NCI-H345 treated with DMSO at 0.1 percent for 48 hours (cell line): ENCODE measurements at regions not wholly inside any gene's neighbourhood (a gene's known extent, or its start where the extent isn't known, plus 50 kb on each side); places are given as distances from the start of the nearest gene placed in this dataset.

Experiments used
- DNase-seq: peaks from one replicate; lab custom pipeline; 2025; ENCODE audit not compliant: unreplicated experiment; lab: John Stamatoyannopoulos, UW

- DNase-seq: no peak
Measured at GRCh38 chr7:91323626-91324158, 59.5 kb downstream of the FZD1 start.

- no peak for DNase-seq
Measured at GRCh38 chr7:91324663-91325062, 60.4 kb downstream of the FZD1 start.

DNA sequence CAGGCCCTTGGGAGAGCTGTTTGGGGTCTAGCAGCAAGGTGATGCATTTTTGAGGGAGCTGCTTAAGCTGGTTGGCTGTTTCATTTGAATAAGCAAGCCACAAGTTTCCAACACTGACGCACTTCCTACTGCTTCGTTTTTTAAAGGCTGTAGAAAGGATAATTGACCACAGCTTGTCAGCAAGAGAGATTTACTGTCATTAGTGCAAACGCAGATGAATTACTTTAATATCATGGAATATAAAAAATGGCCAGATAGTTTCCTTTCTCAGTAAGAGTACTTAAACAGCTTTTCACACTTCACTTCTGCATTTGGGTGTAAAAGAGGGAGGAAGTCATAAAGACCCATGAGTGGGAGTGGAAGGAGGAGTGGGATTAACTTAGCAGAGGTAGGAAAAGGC is 61.5 kb downstream of the FZD1 start:
- no peak for DNase-seq

GRCh38 chr7:91326516-91327199 is 62.4 kb downstream of the FZD1 start:
- DNase-seq: no peak

DNA sequence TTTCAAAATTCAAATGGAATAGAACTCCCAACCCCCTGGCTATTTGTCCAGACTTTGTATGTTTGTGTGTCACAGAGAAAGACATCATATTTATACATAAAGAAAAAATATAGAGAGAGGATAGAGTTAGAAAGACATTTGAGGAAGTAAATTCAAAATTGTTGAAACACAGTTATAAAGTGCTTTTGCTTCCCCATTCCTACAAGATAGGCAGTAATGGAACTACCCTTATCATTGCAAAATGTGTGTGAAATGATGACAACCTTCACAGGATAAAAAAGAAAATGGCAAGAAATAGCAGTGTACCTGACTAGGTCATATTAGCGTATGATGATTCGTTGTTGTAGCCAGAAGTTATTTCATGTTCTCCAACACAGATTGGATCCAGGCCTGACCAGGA is 63.1 kb downstream of the FZD1 start:
- no peak for DNase-seq

- no peak for DNase-seq
Measured at GRCh38 chr7:91329571-91329970, 65.3 kb downstream of the FZD1 start.

GRCh38 chr7:91330191-91330808 is 66.1 kb downstream of the FZD1 start:
- no peak for DNase-seq

- no peak for DNase-seq
Measured at GRCh38 chr7:91330866-91331265, 66.6 kb downstream of the FZD1 start.

GRCh38 chr7:91336106-91336505 is 71.9 kb downstream of the FZD1 start:
- no peak for DNase-seq

- DNase-seq: no peak
Measured at GRCh38 chr7:91338226-91339020, 74.2 kb downstream of the FZD1 start.

DNA sequence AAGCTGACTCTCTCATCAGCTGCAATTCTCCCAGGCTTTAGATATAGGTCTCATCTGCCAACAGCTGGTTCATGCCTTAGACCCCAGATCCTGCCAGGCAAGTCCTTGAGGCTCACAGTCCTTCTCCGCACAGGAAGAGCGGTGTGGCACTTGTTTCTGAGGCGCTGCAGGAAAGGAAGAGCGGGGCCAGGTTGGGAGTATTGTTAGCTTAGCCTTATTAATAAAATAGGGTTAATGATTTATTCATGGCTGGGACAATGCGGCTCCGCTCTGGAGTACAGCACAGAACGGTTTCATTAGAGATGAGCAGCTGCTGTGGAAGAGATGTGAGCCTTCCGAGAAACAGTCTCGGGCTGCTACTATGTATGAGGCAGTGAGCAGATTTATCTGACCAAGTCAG is 78.1 kb downstream of the FZD1 start:
- DNase-seq: no peak

DNA sequence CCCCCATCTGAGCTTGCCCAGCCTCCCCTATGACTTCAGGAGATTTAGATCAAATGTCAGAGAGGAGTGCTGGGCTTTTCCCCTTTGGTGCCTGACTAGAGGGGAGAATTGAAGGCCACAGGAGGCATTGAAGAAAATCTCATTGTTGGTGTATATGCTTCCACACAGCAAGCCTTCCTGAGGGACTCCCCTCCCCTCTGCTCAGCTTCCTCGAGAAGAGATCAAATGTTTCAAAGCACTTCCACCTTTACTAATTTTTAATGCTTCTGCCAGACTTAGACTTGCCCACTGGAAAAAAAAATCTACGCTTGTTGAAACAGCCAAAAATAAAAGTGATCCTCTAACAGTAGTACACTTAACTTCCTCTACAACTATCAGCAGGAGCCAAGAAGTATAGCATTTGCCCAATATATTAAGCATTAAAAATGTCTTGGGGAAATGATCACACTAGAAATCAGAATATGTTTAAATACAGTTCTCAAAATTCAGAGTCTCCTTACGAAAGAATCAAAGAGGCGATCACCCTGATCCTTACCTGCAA is 79.3 kb downstream of the FZD1 start:
- DNase-seq: no peak

- DNase-seq: no peak
Measured at GRCh38 chr7:91343996-91344629, 79.9 kb downstream of the FZD1 start.

GRCh38 chr7:91344911-91345310 is 80.7 kb downstream of the FZD1 start:
- peak; percentile 17 for DNase-seq

DNA sequence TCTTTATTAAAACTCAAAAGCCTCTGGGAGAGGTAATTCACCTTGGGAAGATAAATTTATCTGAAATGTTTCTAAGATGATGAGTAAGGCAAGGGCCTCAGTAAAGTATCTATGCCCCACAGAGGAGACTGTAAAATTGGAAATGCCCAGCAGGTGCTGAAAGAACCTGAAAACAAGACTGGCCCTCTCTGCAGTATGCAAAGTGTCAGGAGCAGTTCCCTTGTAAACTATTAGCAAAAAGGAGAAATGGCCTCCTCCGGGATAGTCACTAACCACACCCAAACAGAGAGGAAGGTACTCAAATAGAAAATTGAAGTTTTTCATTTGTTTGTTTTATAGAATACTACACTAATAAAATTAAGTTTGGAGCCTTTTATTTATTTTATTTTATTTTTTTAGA is 81.2 kb downstream of the FZD1 start:
- DNase-seq: no peak

GRCh38 chr7:91346426-91346825 is 82.2 kb downstream of the FZD1 start:
- DNase-seq: no peak

- DNase-seq: no peak
Measured at GRCh38 chr7:91347290-91347689, 83.1 kb downstream of the FZD1 start.

DNA sequence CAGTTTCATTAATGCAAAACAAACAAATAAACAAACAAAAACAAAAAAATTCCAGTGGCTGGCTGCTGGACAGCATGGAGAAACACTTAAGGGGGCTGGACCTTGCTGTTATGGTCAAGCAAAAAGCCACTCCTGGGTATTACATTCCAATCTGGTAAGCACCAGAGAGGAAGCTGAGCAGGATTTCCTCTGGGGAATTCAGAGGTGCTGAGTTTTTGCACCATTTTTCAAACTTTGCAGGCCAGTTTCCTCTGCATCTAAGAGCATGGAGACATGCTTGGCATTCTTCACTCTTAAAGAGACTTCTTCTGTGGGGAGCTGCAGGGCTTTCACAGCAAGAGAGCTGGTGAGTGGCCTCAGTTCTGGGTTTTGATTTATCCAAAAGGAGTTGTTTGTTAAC is 84.5 kb downstream of the FZD1 start:
- no peak for DNase-seq

DNA sequence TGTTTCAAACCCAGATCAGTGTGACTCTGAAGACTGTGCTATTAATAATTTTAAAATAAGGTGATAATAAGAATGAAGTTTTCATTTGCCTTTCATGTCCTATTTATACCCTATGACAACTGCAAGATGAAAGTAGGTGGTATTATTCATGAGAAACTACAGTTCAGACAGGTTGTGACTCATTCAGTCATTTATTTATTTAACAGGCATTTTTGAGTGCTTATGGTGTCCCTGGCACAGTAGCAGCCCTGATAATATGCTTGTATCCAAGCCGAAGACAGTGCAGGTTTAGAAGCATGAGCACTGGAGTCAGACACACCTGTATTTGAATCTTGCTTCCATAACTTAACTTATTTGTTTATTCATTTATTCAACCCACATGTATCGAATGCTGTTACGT is 87.1 kb downstream of the FZD1 start:
- DNase-seq: no peak

DNA sequence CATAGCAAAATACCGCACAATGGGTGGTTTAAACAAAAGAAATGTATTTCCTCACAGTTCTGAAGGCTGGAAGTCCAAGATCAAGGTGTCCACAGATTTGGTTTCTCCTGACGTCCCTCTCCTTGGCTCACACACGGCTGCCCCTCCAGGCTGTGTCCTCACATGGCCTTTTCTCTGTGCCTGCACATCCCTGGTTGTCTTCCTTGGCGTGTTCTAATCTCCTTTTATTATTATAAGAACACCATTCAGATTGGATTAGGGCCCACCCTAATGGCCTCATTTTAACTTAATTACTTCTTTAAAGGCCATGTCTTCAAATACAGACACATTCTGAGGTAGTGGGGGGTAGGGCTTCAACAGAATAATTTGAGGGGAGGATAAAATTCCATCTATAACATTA is 87.9 kb downstream of the FZD1 start:
- DNase-seq: no peak

DNA sequence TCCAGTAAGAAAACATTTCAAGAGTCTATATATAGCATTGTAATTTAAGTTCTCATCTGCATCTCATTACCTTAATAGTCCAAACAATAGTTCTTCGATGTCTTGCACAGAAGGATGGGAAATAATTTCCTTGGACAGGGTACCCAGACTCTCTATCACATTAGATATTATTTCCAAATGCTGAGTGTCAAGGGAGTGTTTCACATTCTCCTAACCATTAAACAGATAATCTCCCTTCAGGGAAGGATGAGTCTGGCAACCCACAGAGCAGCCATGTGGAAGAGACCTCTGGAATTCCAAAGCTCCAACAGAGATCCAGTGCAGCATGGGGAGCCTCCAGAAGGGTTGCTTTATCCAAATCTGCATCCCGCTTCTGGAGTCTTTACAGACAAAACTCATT is 89.6 kb downstream of the FZD1 start:
- DNase-seq: no peak
